ENCODE measurements at regions not wholly inside any gene's neighbourhood (a gene's known extent, or its start where the extent isn't known, plus 50 kb on each side); places are given as distances from the start of the nearest gene placed in this dataset.

DNA sequence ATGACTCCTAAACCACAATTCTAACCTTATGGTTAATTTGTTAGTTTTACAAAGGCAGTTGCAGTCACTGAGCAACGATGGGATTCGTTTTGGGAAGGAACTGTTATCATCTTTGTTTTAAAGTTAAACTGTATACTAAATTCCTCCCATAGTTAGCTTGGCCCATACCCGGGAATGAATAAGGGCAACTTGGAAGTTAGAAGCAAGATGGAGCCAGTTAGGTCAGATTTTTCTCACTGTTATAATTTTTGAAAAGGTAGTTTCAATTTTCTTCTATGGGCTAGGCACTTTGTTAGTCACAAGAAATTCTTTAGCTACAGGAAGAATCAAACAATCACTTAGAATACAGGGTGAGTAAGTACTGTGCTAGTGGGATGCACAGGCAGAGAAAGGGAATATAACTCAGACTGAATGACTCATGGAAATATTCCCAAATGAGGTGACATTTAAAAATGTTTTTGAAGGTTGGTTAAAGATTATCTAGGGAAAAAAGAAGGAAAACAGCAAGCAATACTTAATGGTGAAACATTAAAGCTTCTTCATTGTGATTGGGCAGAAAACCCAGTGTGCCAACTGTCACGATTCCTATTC lies 153.6 kb downstream of the MAGEB17 start:
- TF ChIP-seq POLR2AphosphoS5 (IDR thresholded peaks at IDR 0.05; ENCODE audit: low read depth, low read length), result no peak
- TF ChIP-seq, protein P1, sequence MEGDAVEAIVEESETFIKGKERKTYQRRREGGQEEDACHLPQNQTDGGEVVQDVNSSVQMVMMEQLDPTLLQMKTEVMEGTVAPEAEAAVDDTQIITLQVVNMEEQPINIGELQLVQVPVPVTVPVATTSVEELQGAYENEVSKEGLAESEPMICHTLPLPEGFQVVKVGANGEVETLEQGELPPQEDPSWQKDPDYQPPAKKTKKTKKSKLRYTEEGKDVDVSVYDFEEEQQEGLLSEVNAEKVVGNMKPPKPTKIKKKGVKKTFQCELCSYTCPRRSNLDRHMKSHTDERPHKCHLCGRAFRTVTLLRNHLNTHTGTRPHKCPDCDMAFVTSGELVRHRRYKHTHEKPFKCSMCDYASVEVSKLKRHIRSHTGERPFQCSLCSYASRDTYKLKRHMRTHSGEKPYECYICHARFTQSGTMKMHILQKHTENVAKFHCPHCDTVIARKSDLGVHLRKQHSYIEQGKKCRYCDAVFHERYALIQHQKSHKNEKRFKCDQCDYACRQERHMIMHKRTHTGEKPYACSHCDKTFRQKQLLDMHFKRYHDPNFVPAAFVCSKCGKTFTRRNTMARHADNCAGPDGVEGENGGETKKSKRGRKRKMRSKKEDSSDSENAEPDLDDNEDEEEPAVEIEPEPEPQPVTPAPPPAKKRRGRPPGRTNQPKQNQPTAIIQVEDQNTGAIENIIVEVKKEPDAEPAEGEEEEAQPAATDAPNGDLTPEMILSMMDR (IDR thresholded peaks at IDR 0.05), result no peak
